Type B pancreatic cell (in vitro differentiated cells): ENCODE measurements at regions not wholly inside any gene's neighbourhood (a gene's known extent, or its start where the extent isn't known, plus 50 kb on each side); places are given as distances from the start of the nearest gene placed in this dataset.
"Not testable (repeated sequence)": the region's sequence is repeated elsewhere in the genome, so short reads cannot be mapped to it uniquely, and the experiment has no call there.

ENCODE experiments used
- DNase-seq: peaks from one replicate; pipeline ENCODE4 v3.0.0; 2021; ENCODE audit warnings: mixed read lengths; ENCODE audit not compliant: unreplicated experiment; ENCODE audit errors: extremely low spot score
- H3K27ac Mint-ChIP-seq: 2 replicates; pipeline ENCODE4 v1.8.0; 2021; ENCODE audit warnings: mild to moderate bottlenecking, mixed read lengths
- H3K27me3 Mint-ChIP-seq: 2 replicates; pipeline ENCODE4 v1.8.0; 2021; ENCODE audit warnings: mixed read lengths
- H3K36me3 Mint-ChIP-seq: 2 replicates; pipeline ENCODE4 v1.8.0; 2021; ENCODE audit warnings: mixed read lengths
- H3K4me1 Mint-ChIP-seq: one replicate; pipeline ENCODE4 v1.8.0; 2021; ENCODE audit warnings: mixed read lengths; ENCODE audit not compliant: unreplicated experiment
- H3K4me3 Mint-ChIP-seq: 2 replicates; pipeline ENCODE4 v1.8.0; 2021; ENCODE audit warnings: mild to moderate bottlenecking, mixed read lengths
- H3K9me3 Mint-ChIP-seq: 2 replicates; pipeline ENCODE4 v1.8.0; 2021; ENCODE audit warnings: mixed read lengths
- CTCF ChIP-seq: fragments of 200-600 bp; sonication (generic); conservative IDR thresholded peaks from 2 replicates; pipeline ENCODE4 v1.5.0; 2021; ENCODE audit warnings: antibody characterized with exemption, mild to moderate bottlenecking

GRCh38 chr4:101651778-101652177 is 138.8 kb upstream of the BANK1 start:
- Mint-ChIP-seq H3K27me3 (no peaks in the 10 kb centered on the region), H3K4me1 (peaks cover 12% of the 10 kb centered on the region), H3K27ac (no peak overlapping the region), H3K4me3 (no peak overlapping the region), H3K9me3 (no peaks in the 10 kb centered on the region), H3K36me3 (no peaks in the 10 kb centered on the region)
- no peak for TF ChIP-seq CTCF
- no peak for DNase-seq

GRCh38 chr4:101649790-101650515 is 140.6 kb upstream of the BANK1 start:
- Mint-ChIP-seq H3K4me1 (peaks cover 13% of the 10 kb centered on the region), H3K9me3 (no peaks in the 10 kb centered on the region), H3K27me3 (no peaks in the 10 kb centered on the region), H3K36me3 (no peaks in the 10 kb centered on the region), H3K4me3 (no peak overlapping the region), H3K27ac (peak overlapping the region; percentile 52)
- no peak for DNase-seq
- TF ChIP-seq CTCF, result no peak

- H3K27ac Mint-ChIP-seq, result peak overlapping the region; percentile 76
- no peak for DNase-seq
- no peaks in the 10 kb centered on the region for H3K36me3 Mint-ChIP-seq
- H3K4me3 Mint-ChIP-seq, result no peak overlapping the region
- no peaks in the 10 kb centered on the region for H3K27me3 Mint-ChIP-seq
- peaks cover 13% of the 10 kb centered on the region for H3K4me1 Mint-ChIP-seq
- no peak for TF ChIP-seq CTCF
- H3K9me3 Mint-ChIP-seq, result no peaks in the 10 kb centered on the region
Observed at GRCh38 chr4:101647710-101648034, 142.9 kb upstream of the BANK1 start.

- H3K4me1 Mint-ChIP-seq, result peaks cover 8% of the 10 kb centered on the region
- no peak overlapping the region for H3K27ac Mint-ChIP-seq
- H3K36me3 Mint-ChIP-seq, result no peaks in the 10 kb centered on the region
- H3K27me3 Mint-ChIP-seq, result no peaks in the 10 kb centered on the region
- DNase-seq, result no peak
- H3K4me3 Mint-ChIP-seq, result no peak overlapping the region
- TF ChIP-seq CTCF, result no peak
- no peaks in the 10 kb centered on the region for H3K9me3 Mint-ChIP-seq
Observed at GRCh38 chr4:101644516-101644915, 146.0 kb upstream of the BANK1 start.

GRCh38 chr4:101643186-101643837 is 147.2 kb upstream of the BANK1 start:
- no peaks in the 10 kb centered on the region for H3K36me3 Mint-ChIP-seq
- DNase-seq, result no peak
- no peak for TF ChIP-seq CTCF
- no peaks in the 10 kb centered on the region for H3K27me3 Mint-ChIP-seq
- no peak overlapping the region for H3K27ac Mint-ChIP-seq
- no peak overlapping the region for H3K4me3 Mint-ChIP-seq
- peaks cover 8% of the 10 kb centered on the region for H3K4me1 Mint-ChIP-seq
- H3K9me3 Mint-ChIP-seq, result no peaks in the 10 kb centered on the region

- H3K36me3 Mint-ChIP-seq, H3K4me3 Mint-ChIP-seq, H3K27me3 Mint-ChIP-seq, H3K4me1 Mint-ChIP-seq, DNase-seq, H3K27ac Mint-ChIP-seq, H3K9me3 Mint-ChIP-seq: not testable (repeated sequence)
Observed at GRCh38 chr4:101632766-101633165, 157.8 kb upstream of the BANK1 start.
